ENCODE measurements at regions not wholly inside any gene's neighbourhood (a gene's known extent, or its start where the extent isn't known, plus 50 kb on each side); places are given as distances from the start of the nearest gene placed in this dataset.

DNA sequence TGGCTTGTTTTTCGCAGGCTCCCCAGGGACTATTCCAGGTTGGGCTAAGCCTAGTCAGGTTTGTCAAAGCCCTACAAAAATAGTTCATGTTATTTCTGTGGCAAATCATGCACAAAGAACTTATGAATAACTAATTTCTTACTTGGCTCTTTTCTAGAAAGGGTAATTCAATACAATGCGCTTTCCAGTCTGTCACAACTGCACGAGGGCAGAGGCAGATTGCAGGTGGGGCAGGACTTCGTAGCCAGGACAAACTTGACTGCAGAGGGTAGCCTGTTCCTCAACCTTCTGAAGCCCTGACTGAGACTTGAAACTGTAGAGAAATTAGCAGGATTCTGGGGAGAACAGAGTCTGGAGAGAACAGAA is 253.5 kb downstream of the QKI start:
- no peak for DNase-seq

DNA sequence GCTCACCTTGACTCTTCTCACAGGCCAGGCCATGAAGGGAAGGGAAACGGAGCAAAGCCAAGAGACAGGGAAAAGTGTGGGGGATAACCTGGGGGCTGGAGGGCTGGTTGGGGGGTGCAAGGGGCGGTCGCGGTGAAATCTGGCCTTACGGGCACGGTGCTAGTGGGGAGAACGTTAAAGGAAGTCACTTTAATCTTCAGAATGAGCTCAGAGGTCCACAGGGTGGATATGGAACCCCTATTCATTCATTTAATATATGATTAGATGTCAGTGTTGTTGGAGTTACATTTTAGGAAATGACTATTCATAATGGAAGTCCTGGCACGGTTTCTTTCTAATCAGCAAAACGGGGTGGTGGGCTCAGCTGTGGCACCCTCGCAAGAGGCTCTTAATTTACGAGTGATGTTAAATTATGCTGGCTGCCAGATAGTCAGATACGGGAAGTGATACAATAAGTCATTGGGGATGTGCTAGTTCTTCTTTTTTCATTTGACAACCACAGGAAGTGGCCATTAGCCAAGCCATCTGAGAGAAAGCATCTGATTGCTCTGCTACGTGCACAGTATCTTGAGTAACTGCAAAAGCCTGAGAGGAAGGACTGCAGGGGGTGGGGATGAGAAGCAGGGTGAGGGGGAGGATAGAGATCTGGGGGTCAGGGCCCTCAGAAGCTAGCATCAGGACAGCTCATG is 253.0 kb downstream of the QKI start:
- DNase-seq, result peak; percentile 97 to 98

DNA sequence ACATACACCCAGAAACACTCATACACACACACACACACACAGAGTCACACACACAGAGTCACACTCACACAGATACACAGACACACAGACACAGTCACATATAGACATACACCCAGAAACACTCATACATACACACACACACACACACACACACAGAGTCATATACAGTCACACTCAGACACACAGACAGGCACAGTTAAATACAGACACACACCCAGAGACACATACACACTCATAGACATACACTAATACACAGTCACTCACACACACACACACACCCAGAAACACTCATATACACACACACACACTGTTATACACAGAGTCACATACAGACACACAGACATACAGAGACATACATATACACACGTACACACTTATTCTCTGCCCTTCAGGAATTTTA is 250.9 kb downstream of the QKI start:
- no peak for DNase-seq

- no peak for DNase-seq
Measured at GRCh38 chr6:163663575-163663974, 249.1 kb downstream of the QKI start.

DNA sequence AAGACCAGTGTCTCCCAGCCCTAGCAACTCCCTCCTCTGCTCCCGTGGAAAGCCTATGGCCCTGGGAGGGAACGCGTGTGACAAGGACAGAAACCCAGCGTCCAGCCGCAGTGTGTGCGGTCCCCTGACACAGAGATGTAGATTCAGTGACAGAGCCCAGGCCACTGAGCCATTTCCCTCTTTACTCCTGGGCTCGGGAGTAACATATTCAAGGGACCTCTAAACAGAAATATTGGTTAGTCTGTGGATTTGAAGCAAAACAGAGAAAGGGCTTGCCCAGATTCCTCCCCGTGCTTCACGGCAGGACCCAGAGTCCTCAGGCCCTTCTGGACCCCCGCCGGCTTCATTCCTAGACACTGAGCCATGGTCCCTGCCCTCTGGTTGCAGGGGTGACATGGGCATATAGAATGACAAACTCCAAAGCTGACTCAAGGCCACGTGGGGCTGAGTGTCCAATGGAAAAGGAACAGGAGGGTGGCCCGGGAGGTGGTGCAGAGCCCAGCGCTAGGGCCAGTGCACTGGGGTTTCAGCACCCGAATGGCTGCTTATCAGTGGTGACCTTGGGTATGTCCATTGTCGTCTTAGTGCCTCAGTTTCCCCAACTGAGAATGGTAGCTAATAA is 248.2 kb downstream of the QKI start:
- DNase-seq, result no peak

DNA sequence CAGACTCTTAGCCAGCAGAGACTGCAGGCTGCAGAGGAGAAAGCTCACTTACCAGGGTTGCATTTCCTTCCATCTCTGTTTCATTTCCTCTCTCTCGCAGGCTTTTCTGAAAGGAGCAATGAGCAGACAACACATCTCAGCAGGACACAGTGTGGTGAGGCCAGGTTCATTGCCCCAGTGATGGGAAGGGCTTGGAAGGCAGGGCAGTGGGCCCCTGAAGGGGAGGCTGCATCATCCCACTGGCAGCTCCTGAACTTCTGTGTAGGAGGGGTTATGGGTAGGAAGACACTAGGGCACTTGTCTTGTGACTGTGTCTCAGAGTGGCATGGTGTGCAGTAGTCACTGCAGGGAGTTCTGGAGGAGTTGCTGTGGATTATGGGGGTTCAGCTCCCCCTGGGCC is 246.8 kb downstream of the QKI start:
- DNase-seq, result peak; percentile 41 to 77

DNA sequence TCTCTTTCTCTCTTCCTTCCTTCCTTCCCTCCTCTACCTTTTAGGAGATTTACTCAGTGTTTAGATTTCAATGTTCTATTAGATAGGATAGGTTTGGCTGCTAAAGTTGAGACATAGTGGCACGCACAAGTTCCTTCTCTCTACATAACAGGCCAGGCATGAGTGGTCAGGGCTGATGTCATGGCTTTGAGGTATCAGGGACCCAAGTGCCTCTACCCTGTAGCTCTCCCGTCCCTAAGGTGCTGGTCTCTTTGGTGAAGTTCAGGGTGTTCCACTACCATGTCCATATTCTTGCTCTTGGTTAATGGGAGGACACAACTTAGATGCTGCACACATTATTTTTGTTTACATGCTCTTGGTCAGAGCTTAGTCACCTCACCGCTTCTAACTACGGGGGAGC is 245.3 kb downstream of the QKI start:
- no peak for DNase-seq

DNA sequence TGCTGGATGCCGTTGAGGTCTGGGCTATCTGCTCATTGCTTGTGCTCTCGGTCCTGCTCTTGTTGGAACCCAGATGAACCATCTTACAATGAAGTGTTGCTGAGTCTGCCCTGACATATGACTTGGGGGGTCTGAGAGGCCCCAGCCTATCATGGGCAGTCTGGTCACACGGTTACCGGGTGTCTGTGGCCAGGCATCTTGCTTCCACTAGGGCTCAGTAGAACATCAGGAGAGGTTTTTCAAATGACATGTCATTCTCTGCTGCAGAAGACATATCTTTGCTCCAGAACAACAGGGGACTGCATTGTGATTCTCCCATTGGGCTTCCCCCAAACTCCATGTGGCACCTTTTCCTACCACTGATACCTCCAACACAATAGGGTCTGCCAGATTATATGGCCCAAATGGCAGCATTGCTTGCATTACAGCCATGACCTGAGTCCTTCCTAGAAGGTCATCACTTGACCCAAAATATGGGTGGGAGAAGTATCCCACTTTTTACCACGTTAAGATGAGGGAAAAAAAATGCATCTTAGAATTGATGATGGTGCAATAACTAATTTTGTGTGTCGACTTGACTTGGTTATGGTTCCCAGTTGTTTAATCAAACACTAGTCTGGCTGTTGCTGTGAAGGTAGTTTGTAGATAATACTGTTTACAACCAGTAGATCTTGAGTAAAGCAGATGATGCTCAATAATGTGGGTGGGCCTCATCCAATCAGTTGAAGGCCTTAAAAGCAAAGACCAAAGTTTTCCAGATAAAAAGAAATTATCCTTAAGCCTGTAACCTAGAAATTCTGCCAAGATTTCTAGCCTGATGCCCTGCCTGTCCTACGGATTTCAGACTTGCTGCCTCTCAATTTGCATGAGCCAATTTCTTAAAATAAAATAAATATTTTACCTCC is 241.0 kb downstream of the QKI start:
- DNase-seq, result no peak

DNA sequence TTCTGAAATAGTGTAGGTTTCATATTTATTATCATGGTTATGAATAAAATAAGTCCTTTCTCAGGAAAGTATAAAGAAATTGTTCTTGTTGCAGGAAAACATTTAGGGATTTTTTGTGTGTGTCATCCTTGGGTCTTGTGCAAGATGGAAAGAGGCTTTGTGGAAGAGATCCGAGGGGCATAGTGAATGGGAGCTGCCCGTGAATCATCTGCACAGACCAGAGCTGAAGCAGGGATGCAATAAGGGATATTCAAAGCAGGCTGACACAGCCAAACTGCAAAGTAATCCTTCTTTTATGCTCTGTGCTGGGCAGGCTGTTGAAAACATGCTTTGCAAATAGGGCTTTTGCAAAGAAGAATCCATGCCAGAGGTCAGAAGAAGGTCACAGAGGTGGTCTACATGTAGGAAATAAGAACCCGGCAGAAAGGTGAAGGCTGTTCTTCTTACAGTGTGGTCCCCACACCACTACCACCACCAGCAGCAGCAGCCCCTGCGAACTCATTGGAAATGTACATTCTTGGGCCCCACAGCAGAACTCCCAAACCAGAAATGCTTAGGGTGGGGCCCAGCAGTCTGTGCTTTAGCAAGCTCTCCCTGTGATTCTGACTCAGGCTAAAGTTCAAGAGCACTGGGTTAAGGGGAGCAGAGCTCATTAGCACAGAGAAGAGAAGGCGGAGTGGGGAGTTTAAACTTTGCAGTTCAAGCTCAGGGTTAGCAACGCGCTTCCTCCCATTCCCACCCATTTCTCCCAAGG is 237.6 kb downstream of the QKI start:
- DNase-seq, result no peak

GRCh38 chr6:163651426-163651825 is 236.9 kb downstream of the QKI start:
- no peak for DNase-seq

GRCh38 chr6:163648868-163649267 is 234.3 kb downstream of the QKI start:
- no peak for DNase-seq

DNA sequence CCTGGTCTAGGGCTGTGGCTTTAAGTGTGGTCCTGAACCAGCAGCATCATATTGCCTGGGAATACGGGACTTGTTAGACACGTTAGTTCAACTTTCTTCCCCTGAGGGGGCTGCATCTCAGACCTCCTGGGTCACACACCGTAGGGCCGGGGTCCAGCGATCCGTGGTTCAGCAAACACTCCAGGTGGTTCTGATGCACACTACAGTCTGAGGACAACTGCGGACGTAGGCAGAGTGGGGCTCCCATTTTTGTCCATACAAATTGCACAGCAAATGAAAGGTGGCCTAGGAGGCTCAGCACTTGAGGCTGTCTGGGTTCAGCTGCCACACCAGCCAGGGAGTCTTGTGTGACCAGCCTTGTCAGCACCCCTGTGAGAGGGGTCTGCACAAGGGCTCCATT is 233.1 kb downstream of the QKI start:
- no peak for DNase-seq

DNA sequence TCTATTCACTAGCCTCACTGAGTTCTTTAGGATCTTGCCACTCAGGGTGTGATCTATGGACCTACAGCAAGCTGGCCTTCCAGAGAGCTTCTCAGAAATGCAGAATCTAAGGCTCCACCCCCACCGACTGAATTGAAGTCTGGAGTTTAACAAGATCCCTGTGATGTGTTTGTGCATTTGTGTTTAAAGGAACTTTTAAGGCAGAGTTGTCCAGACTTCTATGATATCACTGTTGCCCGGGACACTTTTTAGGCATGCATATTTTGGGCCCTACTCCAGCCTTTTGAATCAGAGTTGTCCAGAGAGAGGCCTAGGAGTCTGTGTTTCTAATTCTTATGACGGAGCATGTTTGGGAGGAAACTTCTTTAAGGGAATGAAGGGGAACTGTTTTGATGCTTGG is 232.3 kb downstream of the QKI start:
- no peak for DNase-seq

GRCh38 chr6:163646133-163646532 is 231.6 kb downstream of the QKI start:
- DNase-seq, result no peak

DNA sequence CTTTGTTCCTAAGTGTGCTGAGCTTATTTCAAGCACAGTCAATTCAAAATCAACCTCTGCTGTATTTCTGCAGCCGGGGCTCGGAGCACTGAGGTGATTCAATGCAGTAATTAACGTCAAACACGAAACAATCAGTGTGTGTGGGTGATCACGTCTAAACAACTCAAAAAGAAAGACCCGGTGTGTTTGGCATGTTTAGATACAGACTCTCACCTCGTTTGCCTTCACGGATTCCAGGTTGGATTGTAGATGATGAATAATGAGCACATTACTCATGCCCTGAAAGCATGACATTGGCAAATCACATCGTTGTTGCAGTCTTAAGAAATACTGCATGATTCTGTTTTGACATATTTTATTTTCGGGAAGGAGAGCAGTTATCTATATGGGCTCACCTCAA is 231.0 kb downstream of the QKI start:
- no peak for DNase-seq

DNA sequence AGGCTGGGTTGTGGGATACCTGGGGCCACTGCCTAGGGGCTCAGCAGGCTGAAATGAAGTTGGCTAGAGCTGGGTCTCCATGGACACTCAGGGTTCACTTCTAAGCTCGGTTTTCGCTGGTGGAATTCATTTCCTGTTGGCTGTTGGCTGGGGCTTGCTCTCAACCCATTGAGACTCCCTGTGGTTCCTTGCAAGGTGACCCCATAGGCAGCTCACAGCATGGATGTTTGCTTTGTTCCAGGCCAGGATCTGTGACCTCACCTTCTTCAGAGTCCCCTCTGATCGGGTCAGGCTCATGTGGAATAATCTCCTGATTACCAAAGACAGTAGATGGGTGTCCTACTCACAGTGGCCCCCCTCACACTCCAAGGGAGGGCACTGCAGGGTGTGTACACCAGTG is 229.3 kb downstream of the QKI start:
- DNase-seq, result no peak

- no peak for DNase-seq
Measured at GRCh38 chr6:163641706-163642105, 227.2 kb downstream of the QKI start.

DNA sequence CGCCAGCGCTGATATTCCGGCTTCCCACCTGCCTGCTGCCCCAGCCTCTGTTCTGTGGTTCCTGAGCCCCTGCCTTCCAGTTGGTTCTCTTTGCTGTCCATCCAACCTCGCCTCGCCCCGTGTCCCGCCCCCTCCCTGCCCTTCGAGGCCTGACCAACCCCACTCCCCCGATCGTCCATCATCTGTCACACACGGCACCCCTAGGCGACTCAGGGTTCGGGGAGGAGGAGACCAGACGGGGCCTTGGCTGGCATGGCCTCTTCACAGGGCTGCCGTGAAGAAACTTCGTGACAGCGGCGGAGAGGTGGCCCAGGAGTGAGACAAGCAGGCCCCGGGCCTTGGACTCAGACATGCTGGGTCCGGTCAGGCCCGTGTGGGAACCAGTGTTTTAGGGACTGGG is 226.1 kb downstream of the QKI start:
- no peak for DNase-seq

- no peak for DNase-seq
Measured at GRCh38 chr6:163637524-163637923, 223.0 kb downstream of the QKI start.

- DNase-seq, result no peak
Measured at GRCh38 chr6:163635731-163636364, 221.3 kb downstream of the QKI start.

DNA sequence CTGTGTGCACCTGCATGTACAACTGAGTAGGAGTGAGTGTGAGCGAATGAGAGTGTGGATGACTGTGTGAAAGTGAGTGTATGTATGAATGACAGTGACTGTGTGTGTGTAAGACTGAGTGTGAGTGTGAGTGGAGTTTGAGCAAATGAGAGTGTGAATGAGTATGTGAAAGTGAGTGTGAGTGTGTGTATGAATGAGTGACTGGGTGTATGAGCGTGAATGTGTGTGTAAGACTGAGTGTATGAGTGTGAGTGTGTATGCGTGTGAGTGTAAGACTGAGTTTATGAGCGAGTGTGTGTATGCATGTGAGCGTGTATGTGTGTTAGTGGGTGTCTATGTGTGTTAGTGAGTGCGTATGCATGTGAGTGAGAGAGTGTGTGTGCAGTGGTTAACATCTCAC is 220.8 kb downstream of the QKI start:
- DNase-seq, result no peak

DNA sequence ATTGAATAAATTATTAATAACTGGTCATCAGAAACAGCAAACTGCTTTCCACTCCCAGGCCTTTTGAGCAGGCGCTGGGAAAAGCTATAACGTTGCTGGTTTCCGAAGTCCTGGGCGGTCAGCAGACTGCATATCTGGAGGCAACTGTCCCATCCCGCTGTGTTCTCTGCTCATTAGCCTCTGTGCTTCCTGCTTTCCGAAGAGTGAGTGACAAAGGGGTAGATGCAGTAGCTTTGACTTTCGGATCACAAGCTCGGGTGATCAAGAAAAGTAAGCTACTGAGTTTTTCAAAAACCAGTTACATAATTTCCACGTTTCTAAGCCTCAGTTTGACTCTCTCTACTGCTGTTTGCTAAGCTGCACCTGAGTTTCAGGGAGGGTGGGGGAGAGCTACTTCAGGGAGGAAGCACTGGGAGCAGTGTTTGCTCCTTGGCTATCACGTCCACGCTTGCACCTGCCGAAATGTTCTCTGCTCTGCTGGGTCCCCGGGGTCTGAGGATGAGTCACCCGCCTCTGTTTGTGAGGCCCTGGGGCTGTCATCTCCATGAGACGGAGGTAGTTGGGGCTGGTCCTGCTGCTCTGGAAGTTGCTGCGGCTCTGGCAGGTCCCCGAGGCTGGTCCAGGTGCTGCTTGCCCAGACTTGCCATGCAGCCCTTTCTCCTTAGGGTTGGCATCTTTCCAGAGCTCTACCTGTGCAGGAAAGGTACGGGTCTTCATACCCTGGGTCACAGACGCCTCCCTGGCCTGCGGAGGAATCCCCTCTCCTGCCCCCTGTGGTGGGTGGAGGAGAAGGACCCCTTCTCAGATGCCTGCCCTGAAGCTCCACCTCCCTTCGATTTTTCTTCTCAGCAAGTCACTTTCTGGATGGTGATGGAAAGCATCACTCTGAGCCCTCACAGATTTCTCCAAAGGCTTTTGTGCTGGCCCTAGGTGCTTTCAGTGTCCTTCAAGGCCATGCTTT is 220.0 kb downstream of the QKI start:
- DNase-seq, result no peak
